ENCODE measurements at regions not wholly inside any gene's neighbourhood (a gene's known extent, or its start where the extent isn't known, plus 50 kb on each side); places are given as distances from the start of the nearest gene placed in this dataset.

GRCh38 chr12:127567531-127567930 is 699.4 kb upstream of the TMEM132C start (continued):
- TF ChIP-seq, protein P1, sequence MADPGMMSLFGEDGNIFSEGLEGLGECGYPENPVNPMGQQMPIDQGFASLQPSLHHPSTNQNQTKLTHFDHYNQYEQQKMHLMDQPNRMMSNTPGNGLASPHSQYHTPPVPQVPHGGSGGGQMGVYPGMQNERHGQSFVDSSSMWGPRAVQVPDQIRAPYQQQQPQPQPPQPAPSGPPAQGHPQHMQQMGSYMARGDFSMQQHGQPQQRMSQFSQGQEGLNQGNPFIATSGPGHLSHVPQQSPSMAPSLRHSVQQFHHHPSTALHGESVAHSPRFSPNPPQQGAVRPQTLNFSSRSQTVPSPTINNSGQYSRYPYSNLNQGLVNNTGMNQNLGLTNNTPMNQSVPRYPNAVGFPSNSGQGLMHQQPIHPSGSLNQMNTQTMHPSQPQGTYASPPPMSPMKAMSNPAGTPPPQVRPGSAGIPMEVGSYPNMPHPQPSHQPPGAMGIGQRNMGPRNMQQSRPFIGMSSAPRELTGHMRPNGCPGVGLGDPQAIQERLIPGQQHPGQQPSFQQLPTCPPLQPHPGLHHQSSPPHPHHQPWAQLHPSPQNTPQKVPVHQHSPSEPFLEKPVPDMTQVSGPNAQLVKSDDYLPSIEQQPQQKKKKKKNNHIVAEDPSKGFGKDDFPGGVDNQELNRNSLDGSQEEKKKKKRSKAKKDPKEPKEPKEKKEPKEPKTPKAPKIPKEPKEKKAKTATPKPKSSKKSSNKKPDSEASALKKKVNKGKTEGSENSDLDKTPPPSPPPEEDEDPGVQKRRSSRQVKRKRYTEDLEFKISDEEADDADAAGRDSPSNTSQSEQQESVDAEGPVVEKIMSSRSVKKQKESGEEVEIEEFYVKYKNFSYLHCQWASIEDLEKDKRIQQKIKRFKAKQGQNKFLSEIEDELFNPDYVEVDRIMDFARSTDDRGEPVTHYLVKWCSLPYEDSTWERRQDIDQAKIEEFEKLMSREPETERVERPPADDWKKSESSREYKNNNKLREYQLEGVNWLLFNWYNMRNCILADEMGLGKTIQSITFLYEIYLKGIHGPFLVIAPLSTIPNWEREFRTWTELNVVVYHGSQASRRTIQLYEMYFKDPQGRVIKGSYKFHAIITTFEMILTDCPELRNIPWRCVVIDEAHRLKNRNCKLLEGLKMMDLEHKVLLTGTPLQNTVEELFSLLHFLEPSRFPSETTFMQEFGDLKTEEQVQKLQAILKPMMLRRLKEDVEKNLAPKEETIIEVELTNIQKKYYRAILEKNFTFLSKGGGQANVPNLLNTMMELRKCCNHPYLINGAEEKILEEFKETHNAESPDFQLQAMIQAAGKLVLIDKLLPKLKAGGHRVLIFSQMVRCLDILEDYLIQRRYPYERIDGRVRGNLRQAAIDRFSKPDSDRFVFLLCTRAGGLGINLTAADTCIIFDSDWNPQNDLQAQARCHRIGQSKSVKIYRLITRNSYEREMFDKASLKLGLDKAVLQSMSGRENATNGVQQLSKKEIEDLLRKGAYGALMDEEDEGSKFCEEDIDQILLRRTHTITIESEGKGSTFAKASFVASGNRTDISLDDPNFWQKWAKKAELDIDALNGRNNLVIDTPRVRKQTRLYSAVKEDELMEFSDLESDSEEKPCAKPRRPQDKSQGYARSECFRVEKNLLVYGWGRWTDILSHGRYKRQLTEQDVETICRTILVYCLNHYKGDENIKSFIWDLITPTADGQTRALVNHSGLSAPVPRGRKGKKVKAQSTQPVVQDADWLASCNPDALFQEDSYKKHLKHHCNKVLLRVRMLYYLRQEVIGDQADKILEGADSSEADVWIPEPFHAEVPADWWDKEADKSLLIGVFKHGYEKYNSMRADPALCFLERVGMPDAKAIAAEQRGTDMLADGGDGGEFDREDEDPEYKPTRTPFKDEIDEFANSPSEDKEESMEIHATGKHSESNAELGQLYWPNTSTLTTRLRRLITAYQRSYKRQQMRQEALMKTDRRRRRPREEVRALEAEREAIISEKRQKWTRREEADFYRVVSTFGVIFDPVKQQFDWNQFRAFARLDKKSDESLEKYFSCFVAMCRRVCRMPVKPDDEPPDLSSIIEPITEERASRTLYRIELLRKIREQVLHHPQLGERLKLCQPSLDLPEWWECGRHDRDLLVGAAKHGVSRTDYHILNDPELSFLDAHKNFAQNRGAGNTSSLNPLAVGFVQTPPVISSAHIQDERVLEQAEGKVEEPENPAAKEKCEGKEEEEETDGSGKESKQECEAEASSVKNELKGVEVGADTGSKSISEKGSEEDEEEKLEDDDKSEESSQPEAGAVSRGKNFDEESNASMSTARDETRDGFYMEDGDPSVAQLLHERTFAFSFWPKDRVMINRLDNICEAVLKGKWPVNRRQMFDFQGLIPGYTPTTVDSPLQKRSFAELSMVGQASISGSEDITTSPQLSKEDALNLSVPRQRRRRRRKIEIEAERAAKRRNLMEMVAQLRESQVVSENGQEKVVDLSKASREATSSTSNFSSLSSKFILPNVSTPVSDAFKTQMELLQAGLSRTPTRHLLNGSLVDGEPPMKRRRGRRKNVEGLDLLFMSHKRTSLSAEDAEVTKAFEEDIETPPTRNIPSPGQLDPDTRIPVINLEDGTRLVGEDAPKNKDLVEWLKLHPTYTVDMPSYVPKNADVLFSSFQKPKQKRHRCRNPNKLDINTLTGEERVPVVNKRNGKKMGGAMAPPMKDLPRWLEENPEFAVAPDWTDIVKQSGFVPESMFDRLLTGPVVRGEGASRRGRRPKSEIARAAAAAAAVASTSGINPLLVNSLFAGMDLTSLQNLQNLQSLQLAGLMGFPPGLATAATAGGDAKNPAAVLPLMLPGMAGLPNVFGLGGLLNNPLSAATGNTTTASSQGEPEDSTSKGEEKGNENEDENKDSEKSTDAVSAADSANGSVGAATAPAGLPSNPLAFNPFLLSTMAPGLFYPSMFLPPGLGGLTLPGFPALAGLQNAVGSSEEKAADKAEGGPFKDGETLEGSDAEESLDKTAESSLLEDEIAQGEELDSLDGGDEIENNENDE (IDR thresholded peaks at IDR 0.05; ENCODE audit: insufficient replicate concordance, low read length), result no peak
- TF ChIP-seq EGR1 (IDR thresholded peaks at IDR 0.05; ENCODE audit: borderline replicate concordance, low read depth, low read length) (no peak), TAF7 (optimal IDR thresholded peaks at IDR 0.05; ENCODE audit: borderline replicate concordance, low read depth, low read length) (no peak), HDAC2 (IDR thresholded peaks at IDR 0.05; ENCODE audit: borderline replicate concordance in 1 of 2, low read depth in 2 of 2, low read length in 2 of 2) (no peak), YY1 (IDR thresholded peaks at IDR 0.05; ENCODE audit: low read depth, low read length) (no peak), MAX (IDR thresholded peaks at IDR 0.05) (no peak), RAD21 (IDR thresholded peaks at IDR 0.05 in 1 of 2, conservative IDR thresholded peaks at IDR 0.05 in 1 of 2; ENCODE audit: low read depth in 2 of 2, low read length in 2 of 2) (no peak)
